ENCODE measurements at regions not wholly inside any gene's neighbourhood (a gene's known extent, or its start where the extent isn't known, plus 50 kb on each side); places are given as distances from the start of the nearest gene placed in this dataset.

- TF ChIP-seq, protein P1, sequence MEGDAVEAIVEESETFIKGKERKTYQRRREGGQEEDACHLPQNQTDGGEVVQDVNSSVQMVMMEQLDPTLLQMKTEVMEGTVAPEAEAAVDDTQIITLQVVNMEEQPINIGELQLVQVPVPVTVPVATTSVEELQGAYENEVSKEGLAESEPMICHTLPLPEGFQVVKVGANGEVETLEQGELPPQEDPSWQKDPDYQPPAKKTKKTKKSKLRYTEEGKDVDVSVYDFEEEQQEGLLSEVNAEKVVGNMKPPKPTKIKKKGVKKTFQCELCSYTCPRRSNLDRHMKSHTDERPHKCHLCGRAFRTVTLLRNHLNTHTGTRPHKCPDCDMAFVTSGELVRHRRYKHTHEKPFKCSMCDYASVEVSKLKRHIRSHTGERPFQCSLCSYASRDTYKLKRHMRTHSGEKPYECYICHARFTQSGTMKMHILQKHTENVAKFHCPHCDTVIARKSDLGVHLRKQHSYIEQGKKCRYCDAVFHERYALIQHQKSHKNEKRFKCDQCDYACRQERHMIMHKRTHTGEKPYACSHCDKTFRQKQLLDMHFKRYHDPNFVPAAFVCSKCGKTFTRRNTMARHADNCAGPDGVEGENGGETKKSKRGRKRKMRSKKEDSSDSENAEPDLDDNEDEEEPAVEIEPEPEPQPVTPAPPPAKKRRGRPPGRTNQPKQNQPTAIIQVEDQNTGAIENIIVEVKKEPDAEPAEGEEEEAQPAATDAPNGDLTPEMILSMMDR (IDR thresholded peaks at IDR 0.05; ENCODE audit: insufficient read depth, low read depth, low read length, missing control alignments): no peak
- no peak overlapping the region for H3K4me3 ChIP-seq (ENCODE audit: low read depth, low read length)
- no peak for DNase-seq (ENCODE audit: low read depth)
Observed at GRCh38 chr4:14387647-14388046, 614.6 kb upstream of the CPEB2 start.

DNA sequence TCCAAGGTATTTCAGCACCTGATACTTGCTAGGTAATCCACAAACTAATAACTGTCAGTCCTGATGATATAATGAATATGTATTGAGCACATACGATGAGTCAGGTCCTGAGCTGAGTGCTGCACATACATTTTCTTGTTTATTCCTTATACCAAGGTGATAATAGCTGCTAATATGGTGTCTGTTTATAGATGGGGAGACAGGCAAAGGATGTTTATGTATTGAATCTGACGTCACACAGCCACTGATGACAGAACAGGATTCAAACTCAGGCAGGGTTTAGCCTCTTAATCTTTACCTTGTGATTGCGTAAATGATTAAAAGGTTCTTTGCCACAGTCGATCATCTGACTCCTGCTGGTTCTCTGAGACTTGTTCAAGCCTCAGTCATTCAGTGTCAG lies 609.9 kb upstream of the CPEB2 start:
- DNase-seq (ENCODE audit: low read depth): no peak
- TF ChIP-seq, protein P1 (IDR thresholded peaks at IDR 0.05; ENCODE audit: insufficient read depth, low read depth, low read length, missing control alignments): no peak
- no peak overlapping the region for H3K4me3 ChIP-seq (ENCODE audit: low read depth, low read length)

DNA sequence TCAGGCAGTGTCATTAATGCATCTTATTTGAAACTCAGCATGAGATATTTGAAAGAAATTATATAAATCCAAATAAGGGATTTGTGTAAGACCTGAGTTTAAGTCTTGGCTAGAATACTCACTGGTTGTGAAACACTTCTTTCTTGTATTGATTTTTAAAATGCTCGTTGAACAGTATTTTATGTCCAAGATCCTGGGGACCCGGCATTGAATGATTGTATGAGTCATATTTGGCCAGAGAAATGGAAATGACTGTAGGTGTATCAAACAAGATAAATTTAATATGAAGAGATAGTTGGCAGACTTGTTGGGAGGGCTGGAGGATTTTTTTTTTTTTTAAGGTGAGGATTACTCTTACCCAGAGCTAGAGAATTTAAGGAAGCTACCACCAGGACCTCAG lies 606.1 kb upstream of the CPEB2 start:
- H3K4me3 ChIP-seq (ENCODE audit: low read depth, low read length): no peak overlapping the region
- DNase-seq (ENCODE audit: low read depth): no peak
- TF ChIP-seq, protein P1 (IDR thresholded peaks at IDR 0.05; ENCODE audit: insufficient read depth, low read depth, low read length, missing control alignments): no peak

- no peak for DNase-seq (ENCODE audit: low read depth)
- TF ChIP-seq, protein P1 (IDR thresholded peaks at IDR 0.05; ENCODE audit: insufficient read depth, low read depth, low read length, missing control alignments): no peak
- H3K4me3 ChIP-seq (ENCODE audit: low read depth, low read length): no peak overlapping the region
Observed at GRCh38 chr4:14399848-14400247, 602.4 kb upstream of the CPEB2 start.

DNA sequence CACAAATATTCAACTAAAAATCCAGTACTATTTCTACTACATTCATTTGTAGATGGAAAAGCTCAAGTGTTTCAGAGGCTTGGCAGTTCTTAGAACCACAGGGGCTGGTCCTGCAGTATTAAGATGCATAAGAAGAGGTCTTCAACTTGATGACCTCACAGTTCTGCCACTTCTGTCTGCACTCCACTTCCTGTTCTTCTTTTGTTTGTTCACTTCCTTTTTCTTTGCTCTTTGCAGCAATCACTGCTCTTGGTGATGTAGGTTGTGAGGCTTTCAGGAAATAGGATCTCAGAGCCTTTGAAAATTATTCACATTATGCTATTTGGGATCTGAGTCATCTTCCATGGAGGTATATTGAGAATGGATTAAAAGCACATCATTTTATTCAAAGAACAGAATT lies 602.0 kb upstream of the CPEB2 start:
- TF ChIP-seq, protein P1 (IDR thresholded peaks at IDR 0.05; ENCODE audit: insufficient read depth, low read depth, low read length, missing control alignments): no peak
- no peak overlapping the region for H3K4me3 ChIP-seq (ENCODE audit: low read depth, low read length)
- no peak for DNase-seq (ENCODE audit: low read depth)

DNA sequence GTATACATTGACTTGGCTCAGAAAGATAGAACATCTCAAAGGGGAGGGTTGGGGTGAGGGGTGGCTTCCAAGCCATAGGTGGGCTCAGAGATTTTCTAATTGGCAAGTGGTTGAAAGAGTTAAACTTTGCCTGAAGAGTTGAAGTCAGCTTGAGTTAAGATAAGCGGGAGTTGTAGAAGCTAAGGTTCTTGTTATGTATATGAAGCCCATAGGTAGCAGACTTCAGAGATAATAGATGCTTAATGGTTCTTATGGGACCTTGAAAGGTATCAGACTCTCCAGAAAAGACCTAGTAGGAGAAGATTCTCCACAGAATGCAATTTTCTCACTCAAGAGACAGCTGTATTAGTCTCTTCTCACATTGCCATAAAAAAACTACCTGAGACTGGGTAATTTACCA lies 599.1 kb upstream of the CPEB2 start:
- TF ChIP-seq, protein P1 (IDR thresholded peaks at IDR 0.05; ENCODE audit: insufficient read depth, low read depth, low read length, missing control alignments): no peak
- DNase-seq (ENCODE audit: low read depth): no peak
- no peak overlapping the region for H3K4me3 ChIP-seq (ENCODE audit: low read depth, low read length)

DNA sequence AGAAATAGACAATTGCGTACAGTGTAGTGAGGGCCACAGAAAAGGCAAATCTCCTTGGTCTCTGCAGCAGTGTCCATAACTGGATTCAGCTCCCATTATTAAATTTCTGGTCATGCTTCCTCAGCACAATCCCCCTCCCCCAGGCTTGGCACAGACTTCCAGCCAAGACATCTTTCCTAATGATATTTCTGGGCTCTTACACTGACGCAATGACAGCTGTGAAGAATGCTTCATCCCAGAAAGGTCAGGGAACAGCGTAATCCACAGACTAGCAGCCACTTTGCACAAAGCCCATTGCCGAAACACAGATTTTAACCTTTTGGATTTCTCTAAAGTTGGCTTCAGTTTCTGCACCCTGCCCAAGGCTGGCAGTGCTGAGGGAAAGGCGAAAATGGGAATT lies 597.6 kb upstream of the CPEB2 start:
- TF ChIP-seq, protein P1 (IDR thresholded peaks at IDR 0.05; ENCODE audit: insufficient read depth, low read depth, low read length, missing control alignments): no peak
- no peak overlapping the region for H3K4me3 ChIP-seq (ENCODE audit: low read depth, low read length)
- DNase-seq (ENCODE audit: low read depth): no peak

Measured in GM12865 (cell line).